ENCODE measurements at regions not wholly inside any gene's neighbourhood (a gene's known extent, or its start where the extent isn't known, plus 50 kb on each side); places are given as distances from the start of the nearest gene placed in this dataset.

DNA sequence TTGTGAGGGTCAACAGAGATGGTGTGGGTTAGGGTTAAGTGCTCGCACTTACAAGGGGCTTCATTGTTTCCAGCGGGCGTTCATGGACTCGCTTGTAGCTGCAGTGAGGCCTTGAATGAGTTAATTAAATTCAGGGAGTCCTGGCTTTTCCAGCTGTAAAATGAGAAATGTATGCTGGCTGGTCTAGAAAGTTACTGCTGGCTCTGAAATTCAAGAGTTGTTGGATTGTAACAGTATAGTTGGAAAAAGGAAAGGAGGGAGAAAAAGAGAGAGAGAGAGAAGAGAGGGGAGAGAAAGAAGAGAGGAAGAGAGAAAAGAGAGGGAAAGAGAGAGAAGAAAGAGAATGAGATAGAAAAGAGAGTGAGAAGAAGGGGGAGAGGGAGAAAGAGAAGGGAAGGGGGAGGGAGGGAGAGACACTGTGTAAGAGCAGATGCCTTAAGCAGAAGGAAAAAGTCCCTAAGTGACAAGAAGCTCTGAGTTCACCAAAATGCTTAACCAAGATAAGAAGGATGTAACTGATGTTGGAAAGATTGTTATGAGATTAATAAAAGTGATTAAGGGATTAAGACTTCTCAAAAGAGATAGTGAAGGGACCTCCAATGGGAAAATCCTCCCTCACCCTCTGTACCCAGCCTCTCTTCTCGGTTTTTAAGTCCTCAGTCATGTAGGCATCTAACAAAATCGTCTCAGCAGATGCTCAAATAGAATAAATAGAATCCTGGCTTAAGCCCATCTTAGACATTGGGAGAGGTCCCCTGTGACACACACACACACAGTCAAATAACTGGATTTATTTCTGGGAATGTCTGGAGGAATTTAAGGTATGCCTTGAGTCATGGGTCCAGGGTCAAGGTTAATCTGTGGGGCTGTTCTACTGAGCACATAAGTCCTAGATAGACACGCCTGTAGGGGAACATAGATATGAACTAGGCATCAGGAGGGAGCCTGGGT, 477.9 kb downstream of the MIAT start:
- no peaks in the 10 kb centered on the region for H3K36me3 ChIP-seq
- TF ChIP-seq, protein P1, sequence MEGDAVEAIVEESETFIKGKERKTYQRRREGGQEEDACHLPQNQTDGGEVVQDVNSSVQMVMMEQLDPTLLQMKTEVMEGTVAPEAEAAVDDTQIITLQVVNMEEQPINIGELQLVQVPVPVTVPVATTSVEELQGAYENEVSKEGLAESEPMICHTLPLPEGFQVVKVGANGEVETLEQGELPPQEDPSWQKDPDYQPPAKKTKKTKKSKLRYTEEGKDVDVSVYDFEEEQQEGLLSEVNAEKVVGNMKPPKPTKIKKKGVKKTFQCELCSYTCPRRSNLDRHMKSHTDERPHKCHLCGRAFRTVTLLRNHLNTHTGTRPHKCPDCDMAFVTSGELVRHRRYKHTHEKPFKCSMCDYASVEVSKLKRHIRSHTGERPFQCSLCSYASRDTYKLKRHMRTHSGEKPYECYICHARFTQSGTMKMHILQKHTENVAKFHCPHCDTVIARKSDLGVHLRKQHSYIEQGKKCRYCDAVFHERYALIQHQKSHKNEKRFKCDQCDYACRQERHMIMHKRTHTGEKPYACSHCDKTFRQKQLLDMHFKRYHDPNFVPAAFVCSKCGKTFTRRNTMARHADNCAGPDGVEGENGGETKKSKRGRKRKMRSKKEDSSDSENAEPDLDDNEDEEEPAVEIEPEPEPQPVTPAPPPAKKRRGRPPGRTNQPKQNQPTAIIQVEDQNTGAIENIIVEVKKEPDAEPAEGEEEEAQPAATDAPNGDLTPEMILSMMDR (IDR thresholded peaks at IDR 0.05): no peak
- no peak overlapping the region for H3K4me3 ChIP-seq
- peaks cover 7% of the 10 kb centered on the region for H3K27me3 ChIP-seq
- H3K9me3 ChIP-seq: no peaks in the 10 kb centered on the region
- no peaks in the 10 kb centered on the region for H3K4me1 ChIP-seq
- ATAC-seq (no peak), DNase-seq (no peak)
- intact Hi-C loops (cut with DNase I): no loop called here
- H3K27ac ChIP-seq: no peak overlapping the region

DNA sequence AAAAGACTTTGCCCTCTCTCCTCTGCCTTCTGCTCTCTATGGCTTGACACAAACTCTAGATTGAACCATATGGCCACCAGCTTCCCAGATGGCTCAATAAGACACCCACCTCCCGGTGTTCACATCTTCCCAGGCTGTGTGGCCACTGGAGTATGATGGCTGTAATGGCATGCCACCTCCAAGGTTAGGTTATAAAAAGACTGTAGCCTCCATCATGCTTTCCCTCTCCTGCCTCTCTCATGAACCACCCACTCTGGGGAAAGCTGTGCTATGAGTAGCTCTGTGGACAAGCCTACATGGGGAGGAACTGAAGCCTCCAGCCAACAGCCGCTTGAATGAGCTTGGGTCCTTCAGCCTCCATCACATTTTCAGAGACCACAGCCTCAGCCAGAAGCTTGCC, 479.2 kb downstream of the MIAT start:
- Histone ChIP-seq H3K4me3 (no peak overlapping the region), H3K27me3 (peaks cover 7% of the 10 kb centered on the region), H3K36me3 (no peaks in the 10 kb centered on the region), H3K4me1 (no peaks in the 10 kb centered on the region), H3K9me3 (no peaks in the 10 kb centered on the region), H3K27ac (no peak overlapping the region)
- TF ChIP-seq, protein P1 (IDR thresholded peaks at IDR 0.05): no peak
- intact Hi-C loops (cut with DNase I): no loop called here
- ATAC-seq (no peak), DNase-seq (no peak)

GRCh38 chr22:27137871-27138337, 480.5 kb downstream of the MIAT start:
- Histone ChIP-seq H3K27me3 (peaks cover 3% of the 10 kb centered on the region), H3K36me3 (no peaks in the 10 kb centered on the region), H3K4me1 (no peaks in the 10 kb centered on the region), H3K4me3 (no peak overlapping the region), H3K9me3 (no peaks in the 10 kb centered on the region), H3K27ac (no peak overlapping the region)
- TF ChIP-seq, protein P1 (IDR thresholded peaks at IDR 0.05): no peak
- ATAC-seq: no peak
- intact Hi-C loops (cut with DNase I): no loop called here
- no peak for DNase-seq

DNA sequence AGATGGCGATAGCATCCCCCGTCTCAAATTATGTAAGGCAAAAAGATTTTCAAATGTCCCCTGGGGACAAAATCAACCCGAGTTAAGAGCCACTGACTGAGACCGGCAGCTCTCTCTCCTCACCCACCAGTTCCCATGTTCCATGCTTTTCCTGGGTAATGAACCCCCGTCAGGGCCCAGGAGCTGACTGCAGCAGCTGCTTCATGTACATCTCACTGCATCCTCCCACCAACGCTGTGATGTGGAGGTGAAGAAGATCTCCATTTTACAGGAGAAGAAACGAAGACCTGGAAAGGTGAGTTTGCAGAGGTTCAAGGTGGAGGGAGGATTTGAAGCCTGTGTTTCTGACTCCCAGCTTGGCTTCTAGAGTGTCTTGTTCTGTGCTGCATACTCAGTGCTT, 481.1 kb downstream of the MIAT start:
- Histone ChIP-seq H3K9me3 (no peaks in the 10 kb centered on the region), H3K27ac (no peak overlapping the region), H3K36me3 (no peaks in the 10 kb centered on the region), H3K4me3 (no peak overlapping the region), H3K4me1 (no peaks in the 10 kb centered on the region), H3K27me3 (no peaks in the 10 kb centered on the region)
- ATAC-seq (no peak), DNase-seq (no peak)
- TF ChIP-seq, protein P1 (IDR thresholded peaks at IDR 0.05): no peak
- intact Hi-C loops (cut with DNase I): no loop called here

DNA sequence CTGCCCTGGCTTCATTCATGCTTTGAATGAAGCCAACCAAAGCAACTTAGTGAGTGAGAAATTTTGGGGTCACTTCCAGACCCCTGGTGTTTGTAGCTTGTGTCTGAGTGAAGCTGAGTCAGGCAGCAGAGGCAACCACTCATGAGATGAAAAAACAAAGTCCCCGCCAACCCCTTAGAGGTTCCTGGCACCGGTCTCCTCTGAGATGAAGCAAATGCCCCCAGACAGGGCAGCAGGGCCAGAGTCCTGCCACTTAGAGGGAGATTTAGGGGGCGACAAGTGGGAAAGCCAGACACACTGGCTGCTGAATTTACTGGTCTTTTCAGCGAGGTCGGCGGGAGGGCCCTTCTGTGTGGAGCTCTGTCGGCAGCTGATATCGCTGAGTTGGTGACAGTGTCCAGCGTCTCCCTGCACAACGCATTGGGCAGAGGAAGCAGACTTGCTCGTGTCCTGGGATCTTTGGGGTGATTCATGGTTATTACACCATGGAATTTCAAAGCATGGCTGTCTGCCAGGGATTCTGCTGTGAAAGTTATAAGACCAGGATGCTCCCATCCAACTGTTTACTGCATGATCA, 482.6 kb downstream of the MIAT start:
- Histone ChIP-seq H3K27ac (no peak overlapping the region), H3K9me3 (no peaks in the 10 kb centered on the region), H3K36me3 (no peaks in the 10 kb centered on the region), H3K27me3 (no peaks in the 10 kb centered on the region), H3K4me1 (no peaks in the 10 kb centered on the region), H3K4me3 (no peak overlapping the region)
- TF ChIP-seq, protein P1 (IDR thresholded peaks at IDR 0.05): no peak
- ATAC-seq (no peak), DNase-seq (no peak)
- intact Hi-C loops (cut with DNase I): no loop called here
